A549 (cell line): ENCODE measurements at regions not wholly inside any gene's neighbourhood (a gene's known extent, or its start where the extent isn't known, plus 50 kb on each side); places are given as distances from the start of the nearest gene placed in this dataset.

Experiments used
- ATAC-seq, 2 experiments: fragments of 200-7000 bp in 1 of 2; fragments of >200 bp in 1 of 2; cut with Nextera tagmentation in 1 of 2; cut with Tn5 transposase in 1 of 2; 3 replicates each; pipeline versions ENCODE4 v1.8.0 to v1.9.1; 2018 to 2020; ENCODE audit warnings: mild to moderate bottlenecking in 1 of 2, moderate library complexity in 1 of 2
- CTCF ChIA-PET: fragments of 300-600 bp; sonication (Branson Sonifier 250); formaldehyde crosslinking; extraction: SDS; loops from one replicate; lab custom pipeline; 2021; ENCODE audit warnings: antibody characterized with exemption, inconsistent platforms; lab: Yijun Ruan, JAX
- POLR2A ChIA-PET: fragments of 350-600 bp; formaldehyde crosslinking; extraction: SDS; loops from one replicate; lab custom pipeline; 2021; ENCODE audit warnings: antibody characterized with exemption, inconsistent platforms; lab: Yijun Ruan, JAX
- DNase-seq, 2 experiments: peaks; one replicate each; pipeline versions ENCODE4 v3.0.0 to v3.0.0-alpha.2; 2011 to 2016; ENCODE audit warnings: low read depth in 1 of 2, low spot score in 1 of 2
- FAIRE-seq: peaks from 2 replicates; lab custom pipeline; 2011; peaks lifted over from hg19 to GRCh38; lab: Jason Lieb, UNC
- H3K27ac ChIP-seq, 2 experiments: fragments of >200 bp; sonication (Bioruptor Twin); formaldehyde crosslinking; 3 replicates each; pipeline ENCODE4 v1.5.1; 2016 to 2017
- H3K4me1 ChIP-seq: fragments of >200 bp; sonication (Bioruptor Twin); formaldehyde crosslinking; 3 replicates; pipeline ENCODE4 v1.6.1; 2016
- H3K4me2 ChIP-seq: fragments of >200 bp; sonication (Bioruptor Twin); formaldehyde crosslinking; 3 replicates; pipeline ENCODE4 v1.6.1; 2016
- H3K4me3 ChIP-seq: fragments of >200 bp; sonication (Bioruptor Twin); formaldehyde crosslinking; 3 replicates; pipeline ENCODE4 v1.5.1; 2016
- H3K9me3 ChIP-seq: fragments of >200 bp; sonication (Bioruptor Twin); formaldehyde crosslinking; 3 replicates; pipeline ENCODE4 v1.6.1; 2016
- ATOH8 ChIP-seq: fragments of 250-450 bp; sonication (Bioruptor Pico); IDR thresholded peaks from 2 replicates; pipeline ENCODE4 v1.5.0; 2020; ENCODE audit warnings: low read depth, mild to moderate bottlenecking, moderate library complexity
- BHLHE40 ChIP-seq: IDR thresholded peaks from 2 replicates; pipeline ENCODE4 v1.6.1; 2012; ENCODE audit warnings: low read depth, low read length, inconsistent platforms
- CBX2 ChIP-seq: fragments of 200-600 bp; sonication (generic); IDR thresholded peaks from 2 replicates; pipeline ENCODE4 v1.6.1; 2016; ENCODE audit warnings: low read depth, mild to moderate bottlenecking, borderline replicate concordance
- CBX8 ChIP-seq: fragments of 200-600 bp; sonication (generic); IDR thresholded peaks from 2 replicates; pipeline ENCODE4 v1.6.1; 2016
- CHD2 ChIP-seq: fragments of 150-350 bp; IDR thresholded peaks from 2 replicates; pipeline ENCODE4 v1.6.1; 2014; ENCODE audit warnings: low read length; ENCODE audit not compliant: partially characterized antibody
- E2F6 ChIP-seq: IDR thresholded peaks from 2 replicates; pipeline ENCODE4 v1.6.1; 2012; ENCODE audit warnings: low read depth, borderline replicate concordance
- FOSB ChIP-seq: fragments of 250-450 bp; sonication (Bioruptor Pico); IDR thresholded peaks from 2 replicates; pipeline ENCODE4 v1.5.0; 2020; ENCODE audit warnings: mild to moderate bottlenecking, moderate library complexity
- FOXS1 ChIP-seq: fragments of 250-450 bp; sonication (Bioruptor Pico); IDR thresholded peaks from 2 replicates; pipeline ENCODE4 v1.5.0; 2020; ENCODE audit warnings: mild to moderate bottlenecking, moderate library complexity
- HEYL ChIP-seq: fragments of 250-450 bp; sonication (Bioruptor Pico); IDR thresholded peaks from 2 replicates; pipeline ENCODE4 v1.8.0; 2021; ENCODE audit warnings: mild to moderate bottlenecking, moderate library complexity
- HOXA7 ChIP-seq: fragments of 250-450 bp; sonication (Bioruptor Pico); IDR thresholded peaks from 2 replicates; pipeline ENCODE4 v1.5.0; 2020; ENCODE audit warnings: mild to moderate bottlenecking, moderate library complexity
- KDM1A ChIP-seq: fragments of 200-600 bp; sonication (generic); IDR thresholded peaks from 2 replicates; pipeline ENCODE4 v1.6.1; 2016; ENCODE audit warnings: low read depth, mild to moderate bottlenecking
- MAX ChIP-seq: IDR thresholded peaks from 2 replicates; pipeline ENCODE4 v1.6.1; 2012
- MAZ ChIP-seq: fragments of 150-350 bp; IDR thresholded peaks from 2 replicates; pipeline ENCODE4 v1.6.1; 2014; ENCODE audit warnings: antibody characterized with exemption, low read depth, low read length, borderline replicate concordance
- NFE2L2 ChIP-seq: fragments of 150-350 bp; conservative IDR thresholded peaks from 2 replicates; pipeline ENCODE4 v1.6.1; 2014; ENCODE audit warnings: low read length
- RARB ChIP-seq: fragments of 250-450 bp; sonication (Bioruptor Pico); IDR thresholded peaks from 2 replicates; pipeline ENCODE4 v1.8.0; 2021; ENCODE audit warnings: mild to moderate bottlenecking, moderate library complexity
- RCOR1 ChIP-seq: fragments of 150-350 bp; IDR thresholded peaks from 2 replicates; pipeline ENCODE4 v1.6.1; 2014; ENCODE audit warnings: antibody characterized with exemption, low read length, low read depth
- REST ChIP-seq: fragments of 200-600 bp; sonication (generic); IDR thresholded peaks from 2 replicates; pipeline ENCODE4 v1.6.1; 2016; ENCODE audit warnings: antibody characterized with exemption, mild to moderate bottlenecking, moderate library complexity
- RFX5 ChIP-seq: fragments of 450-650 bp; IDR thresholded peaks from 2 replicates; pipeline ENCODE4 v1.7.1; 2014; ENCODE audit warnings: antibody characterized with exemption, mild to moderate bottlenecking, moderate library complexity
- SMC3 ChIP-seq: fragments of >200 bp; sonication (Bioruptor Twin); formaldehyde crosslinking; IDR thresholded peaks from 3 replicates; pipeline ENCODE4 v1.6.1; 2018; ENCODE audit warnings: inconsistent platforms
- TFCP2L1 ChIP-seq: fragments of 250-450 bp; sonication (Bioruptor Pico); IDR thresholded peaks from 2 replicates; pipeline ENCODE4 v1.5.0; 2021; ENCODE audit warnings: mild to moderate bottlenecking
- ZFP36 ChIP-seq: fragments of 450-650 bp; IDR thresholded peaks from 2 replicates; pipeline ENCODE4 v1.6.1; 2014; ENCODE audit warnings: borderline replicate concordance; ENCODE audit not compliant: partially characterized antibody
- ZNF302 ChIP-seq: fragments of 250-450 bp; sonication (Bioruptor Pico); IDR thresholded peaks from 2 replicates; pipeline ENCODE4 v1.9.0; 2021; ENCODE audit warnings: inconsistent platforms, mild to moderate bottlenecking, moderate library complexity
- WGBS: methylation state at CpG from one replicate; pipeline ENCODE4 v1.1.6; 2017; ENCODE audit errors: missing lambda C conversion rate; 5-methylcytosine and 5-hydroxymethylcytosine counted together

GRCh38 chr9:88219601-88220000 lies 81.3 kb upstream of the SPATA31C2 start:
- no peak overlapping the region for H3K4me2 ChIP-seq
- no peak overlapping the region for H3K27ac ChIP-seq
- TF ChIP-seq RCOR1, result no peak
- TF ChIP-seq MAX, result no peak
- no peak for TF ChIP-seq SMC3
- no peak for TF ChIP-seq E2F6
- TF ChIP-seq BHLHE40, result no peak
- TF ChIP-seq, all 56 proteins: peak for 0
- no peak for DNase-seq
- ChIA-PET CTCF (no interaction called here), POLR2A (no interaction called here)
- ATAC-seq, result no peak
- H3K9me3 ChIP-seq, result no peaks in the 10 kb centered on the region
- no peak for FAIRE-seq
- 90% methylated on average over 4 of the region's 4 CpGs for WGBS
- no peak overlapping the region for H3K4me3 ChIP-seq
- H3K4me1 ChIP-seq, result no peaks in the 10 kb centered on the region

GRCh38 chr9:88218726-88219125 lies 80.5 kb upstream of the SPATA31C2 start:
- no peak for ATAC-seq
- H3K4me3 ChIP-seq, result no peak overlapping the region
- H3K9me3 ChIP-seq, result no peaks in the 10 kb centered on the region; the same call in 2 of the 3 replicates
- no peaks in the 10 kb centered on the region for H3K4me1 ChIP-seq
- ChIA-PET POLR2A (no interaction called here), CTCF (interaction anchor here (0.6 kb wide), 1 partner anchor 11 kb away, joined by 4 read pairs; no protein-coding TSS in a partner anchor)
- no peak for DNase-seq
- 62% methylated on average over 3 of the region's 3 CpGs for WGBS
- H3K27ac ChIP-seq, result no peak overlapping the region
- TF ChIP-seq CBX8 (no peak), FOSB (CRISPR knock-in tag) (no peak), HOXA7 (no peak), ZFP36 (no peak), NFE2L2 (no peak), FOXS1 (CRISPR knock-in tag) (no peak)
- FAIRE-seq, result no peak
- no peak overlapping the region for H3K4me2 ChIP-seq

- H3K4me3 ChIP-seq, result no peak overlapping the region
- peaks cover 3% of the 10 kb centered on the region; the same call in 1 of the 3 replicates for H3K9me3 ChIP-seq
- no peak overlapping the region for H3K4me2 ChIP-seq
- ChIA-PET CTCF (interaction anchor here (0.5 to 1.4 kb wide), 2 partner anchors 52 to 221 kb away, joined by 4 read pairs; no protein-coding TSS in a partner anchor), POLR2A (no interaction called here)
- ATAC-seq, result no peak; a peak in 1 of 6 replicates
- no peak for DNase-seq
- H3K27ac ChIP-seq, result no peak overlapping the region
- WGBS, result 83% methylated on average over 20 of the region's 29 CpGs
- no peaks in the 10 kb centered on the region for H3K4me1 ChIP-seq
- FAIRE-seq, result no peak
- TF ChIP-seq RARB (CRISPR knock-in tag) (no peak), CHD2 (no peak)
Observed at GRCh38 chr9:88216126-88216995, 78.1 kb upstream of the SPATA31C2 start.

GRCh38 chr9:88215196-88216125 lies 77.2 kb upstream of the SPATA31C2 start:
- ATAC-seq, result no peak
- no peaks in the 10 kb centered on the region for H3K4me1 ChIP-seq
- WGBS, result 51% methylated on average over 10 of the region's 10 CpGs
- POLR2A ChIA-PET, result no interaction called here
- H3K27ac ChIP-seq, result no peak overlapping the region
- FAIRE-seq, result no peak
- no peak for DNase-seq
- H3K9me3 ChIP-seq, result peaks cover 3% of the 10 kb centered on the region; the same call in 1 of the 3 replicates
- H3K4me2 ChIP-seq, result no peak overlapping the region
- H3K4me3 ChIP-seq, result no peak overlapping the region
- TF ChIP-seq MAZ (no peak), HOXA7 (no peak), REST (no peak), CBX2 (no peak), TFCP2L1 (CRISPR knock-in tag) (no peak), FOXS1 (CRISPR knock-in tag) (no peak), KDM1A (no peak), ATOH8 (CRISPR knock-in tag) (no peak), ZFP36 (no peak), HEYL (CRISPR knock-in tag) (no peak), RFX5 (no peak), ZNF302 (no peak), BHLHE40 (no peak)
- TF ChIP-seq, all 56 proteins: peak for 0
- CTCF ChIA-PET, result interaction anchor here (1.4 kb wide), 2 partner anchors 13 to 53 kb away, joined by 4 to 6 read pairs; no protein-coding TSS in a partner anchor
